GM23338 (cell line): ENCODE measurements at regions not wholly inside any gene's neighbourhood (a gene's known extent, or its start where the extent isn't known, plus 50 kb on each side); places are given as distances from the start of the nearest gene placed in this dataset.

Source experiments
- CREB1 ChIP-seq: fragments of 250-450 bp; sonication (Bioruptor Pico); IDR thresholded peaks from 2 replicates; pipeline ENCODE4 v1.5.0; 2020; ENCODE audit warnings: low read depth, mild to moderate bottlenecking, moderate library complexity
- CTCF ChIP-seq, 2 experiments: fragments of 200-600 bp in 1 of 2; sonication (generic) in 1 of 2; conservative IDR thresholded peaks; 2 replicates each; pipeline versions ENCODE4 v1.5.1 to v1.6.1; 2016 to 2017; ENCODE audit warnings: antibody characterized with exemption in 2 of 2, low read depth in 2 of 2, mild to moderate bottlenecking in 2 of 2, moderate library complexity in 1 of 2
- ETS1 ChIP-seq: IDR thresholded peaks from 2 replicates; pipeline ENCODE4 v1.6.1; 2016; ENCODE audit warnings: antibody characterized with exemption
- EZH2 ChIP-seq: fragments of 200-600 bp; sonication (generic); IDR thresholded peaks from one replicate; pipeline ENCODE4 v1.8.0; 2017; ENCODE audit warnings: antibody characterized with exemption, mild to moderate bottlenecking, low read depth; ENCODE audit not compliant: unreplicated experiment
- POLR2AphosphoS5 ChIP-seq: IDR thresholded peaks from 2 replicates; pipeline ENCODE4 v1.6.1; 2016; ENCODE audit warnings: antibody characterized with exemption, low read depth
- ZNF462 ChIP-seq: fragments of 250-450 bp; sonication (Bioruptor Pico); IDR thresholded peaks from 2 replicates; pipeline ENCODE4 v1.5.0; 2020; ENCODE audit warnings: mild to moderate bottlenecking, moderate library complexity
- TF ChIP-seq, protein P1 (sequence below): IDR thresholded peaks from one replicate; pipeline ENCODE4 v1.6.1; 2018; ENCODE audit warnings: antibody characterized with exemption; ENCODE audit not compliant: unreplicated experiment

DNA sequence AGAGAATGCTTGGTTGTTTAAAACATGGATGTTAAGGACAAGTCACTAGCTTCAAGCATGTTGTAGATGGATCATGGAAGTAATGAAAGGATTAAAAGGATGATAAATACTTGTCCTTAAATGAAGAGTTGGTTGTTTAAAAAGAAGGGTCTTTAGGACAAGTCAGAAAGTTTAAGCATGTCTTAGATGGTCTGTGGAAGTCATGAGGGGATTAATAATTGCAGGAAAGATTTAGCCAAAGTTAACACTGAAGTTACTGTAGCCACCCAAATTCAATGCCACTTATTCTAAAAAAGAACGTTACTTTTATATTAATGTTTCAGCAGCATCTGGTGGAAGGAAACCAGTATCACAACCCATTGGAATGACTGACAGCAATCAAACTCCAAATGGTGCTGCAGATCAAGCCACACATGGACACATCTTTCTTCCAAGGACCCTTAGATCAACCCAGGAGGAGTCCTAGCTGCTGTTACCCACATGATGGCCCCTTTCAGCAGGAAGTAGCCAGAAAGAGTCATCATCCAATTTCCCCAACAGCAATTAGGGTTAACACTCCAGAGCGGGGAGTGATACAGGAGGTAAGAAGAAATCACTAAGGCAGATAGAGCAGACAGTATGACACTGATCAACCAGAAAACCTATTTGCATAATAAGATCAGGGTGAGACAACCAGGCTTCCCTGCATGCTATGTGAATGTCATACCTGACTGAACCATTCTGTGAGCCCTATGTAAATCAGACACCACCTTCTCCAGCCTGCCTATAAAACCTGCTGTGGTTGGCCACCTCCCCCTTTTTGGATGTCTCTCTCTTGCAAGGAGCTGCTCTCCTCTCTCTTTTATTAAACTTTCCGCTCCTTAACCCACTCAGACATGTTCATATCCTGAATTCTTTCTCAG lies 88.4 kb upstream of the GNAZ start:
- TF ChIP-seq EZH2 (no peak), CTCF (conservative IDR thresholded peaks at IDR 0.05; ENCODE audit: low read depth in 2 of 2) (no peak), POLR2AphosphoS5 (no peak), ZNF462 (CRISPR knock-in tag) (no peak), CREB1 (CRISPR knock-in tag) (no peak), ETS1 (no peak)
- TF ChIP-seq, protein P1, sequence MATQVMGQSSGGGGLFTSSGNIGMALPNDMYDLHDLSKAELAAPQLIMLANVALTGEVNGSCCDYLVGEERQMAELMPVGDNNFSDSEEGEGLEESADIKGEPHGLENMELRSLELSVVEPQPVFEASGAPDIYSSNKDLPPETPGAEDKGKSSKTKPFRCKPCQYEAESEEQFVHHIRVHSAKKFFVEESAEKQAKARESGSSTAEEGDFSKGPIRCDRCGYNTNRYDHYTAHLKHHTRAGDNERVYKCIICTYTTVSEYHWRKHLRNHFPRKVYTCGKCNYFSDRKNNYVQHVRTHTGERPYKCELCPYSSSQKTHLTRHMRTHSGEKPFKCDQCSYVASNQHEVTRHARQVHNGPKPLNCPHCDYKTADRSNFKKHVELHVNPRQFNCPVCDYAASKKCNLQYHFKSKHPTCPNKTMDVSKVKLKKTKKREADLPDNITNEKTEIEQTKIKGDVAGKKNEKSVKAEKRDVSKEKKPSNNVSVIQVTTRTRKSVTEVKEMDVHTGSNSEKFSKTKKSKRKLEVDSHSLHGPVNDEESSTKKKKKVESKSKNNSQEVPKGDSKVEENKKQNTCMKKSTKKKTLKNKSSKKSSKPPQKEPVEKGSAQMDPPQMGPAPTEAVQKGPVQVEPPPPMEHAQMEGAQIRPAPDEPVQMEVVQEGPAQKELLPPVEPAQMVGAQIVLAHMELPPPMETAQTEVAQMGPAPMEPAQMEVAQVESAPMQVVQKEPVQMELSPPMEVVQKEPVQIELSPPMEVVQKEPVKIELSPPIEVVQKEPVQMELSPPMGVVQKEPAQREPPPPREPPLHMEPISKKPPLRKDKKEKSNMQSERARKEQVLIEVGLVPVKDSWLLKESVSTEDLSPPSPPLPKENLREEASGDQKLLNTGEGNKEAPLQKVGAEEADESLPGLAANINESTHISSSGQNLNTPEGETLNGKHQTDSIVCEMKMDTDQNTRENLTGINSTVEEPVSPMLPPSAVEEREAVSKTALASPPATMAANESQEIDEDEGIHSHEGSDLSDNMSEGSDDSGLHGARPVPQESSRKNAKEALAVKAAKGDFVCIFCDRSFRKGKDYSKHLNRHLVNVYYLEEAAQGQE: no peak
